ENCODE measurements at regions not wholly inside any gene's neighbourhood (a gene's known extent, or its start where the extent isn't known, plus 50 kb on each side); places are given as distances from the start of the nearest gene placed in this dataset.

DNA sequence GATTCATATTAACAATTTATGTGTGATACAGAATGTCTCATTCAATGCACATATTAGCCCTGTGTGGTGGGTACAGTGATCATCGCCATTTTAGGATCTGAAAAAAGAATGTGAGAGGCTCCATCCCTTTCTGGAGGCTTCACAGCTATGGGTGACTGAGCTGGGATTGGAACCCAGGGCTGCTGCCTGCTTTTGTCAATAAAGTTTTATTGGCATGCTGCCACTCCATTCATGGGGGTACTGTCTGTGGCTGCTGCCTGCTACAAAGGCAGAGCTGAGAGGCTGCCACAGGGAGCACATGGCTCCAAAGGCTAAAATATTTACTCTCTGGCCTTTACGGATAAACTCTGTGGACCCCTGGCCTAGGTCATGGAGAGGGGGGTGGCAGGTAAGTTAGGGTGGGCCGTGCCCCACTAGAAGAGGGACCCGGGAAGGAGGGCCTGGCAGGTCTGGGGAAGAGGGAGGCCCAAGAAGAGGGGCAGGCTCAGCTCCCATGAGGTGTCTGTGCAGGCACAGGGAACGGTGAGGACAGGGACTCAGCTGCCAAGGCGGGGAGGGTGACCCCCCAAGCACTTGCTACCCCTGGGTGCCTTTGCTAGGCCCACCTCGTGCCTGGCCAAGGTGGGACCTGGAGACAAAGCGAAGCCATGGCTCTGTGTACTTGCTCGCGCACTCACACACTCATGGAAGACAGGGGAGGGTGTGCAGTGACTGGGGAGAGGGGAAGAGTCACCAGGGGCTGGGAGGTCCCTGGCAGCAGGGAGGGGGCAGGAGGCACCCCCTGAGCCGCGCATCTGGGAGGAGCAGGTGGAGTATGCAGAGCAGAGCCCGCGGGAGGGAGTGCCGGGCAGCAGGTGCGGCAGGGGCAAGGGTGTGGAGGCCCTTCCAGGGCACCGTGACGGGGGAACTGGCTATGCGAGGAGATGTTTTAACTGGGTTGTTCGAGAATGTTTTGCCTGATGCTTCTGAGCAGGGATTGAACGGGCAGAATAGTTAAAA, 335.3 kb downstream of the CTTN start:
- DNase-seq: no peak

DNA sequence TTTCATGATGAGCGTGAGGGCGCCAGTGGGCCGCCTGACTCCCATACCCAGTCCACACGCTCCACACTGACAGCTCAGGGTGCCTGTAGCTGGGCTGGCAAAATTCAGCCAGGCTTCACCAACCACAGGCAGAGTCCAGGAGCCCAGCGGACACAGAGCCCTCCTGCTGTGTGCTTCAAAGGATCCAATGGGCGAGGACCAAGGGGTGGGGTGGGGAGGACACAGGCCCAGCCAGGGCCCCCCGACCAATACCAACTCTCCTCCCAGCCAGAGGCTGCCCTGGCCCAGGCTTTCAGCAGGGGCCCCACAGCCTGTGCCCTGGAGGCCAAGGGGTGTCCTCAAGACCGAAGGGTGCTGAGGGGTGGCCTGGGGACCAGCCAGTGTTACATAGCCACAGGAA, 336.1 kb downstream of the CTTN start:
- no peak for DNase-seq

DNA sequence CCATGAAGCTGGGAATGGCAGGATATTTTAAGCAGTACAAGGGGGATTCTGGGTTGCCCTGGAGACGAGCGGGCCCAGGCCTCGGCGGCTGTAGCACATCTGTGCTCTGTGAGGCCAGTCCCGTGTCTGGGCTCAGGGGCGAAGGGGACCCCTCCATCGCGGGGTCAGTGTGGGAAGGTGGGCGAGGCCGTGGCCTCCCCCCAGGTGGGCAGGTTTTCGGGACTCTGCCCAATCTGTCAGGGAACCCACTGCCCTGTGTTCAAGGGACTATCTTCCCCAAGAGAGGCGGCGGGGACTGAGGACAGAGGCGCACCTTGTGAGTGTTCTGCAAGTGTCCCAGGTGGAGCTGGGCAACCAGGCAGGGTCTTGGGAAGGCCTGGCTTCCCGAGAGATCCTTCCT, 336.6 kb downstream of the CTTN start:
- DNase-seq: no peak

DNA sequence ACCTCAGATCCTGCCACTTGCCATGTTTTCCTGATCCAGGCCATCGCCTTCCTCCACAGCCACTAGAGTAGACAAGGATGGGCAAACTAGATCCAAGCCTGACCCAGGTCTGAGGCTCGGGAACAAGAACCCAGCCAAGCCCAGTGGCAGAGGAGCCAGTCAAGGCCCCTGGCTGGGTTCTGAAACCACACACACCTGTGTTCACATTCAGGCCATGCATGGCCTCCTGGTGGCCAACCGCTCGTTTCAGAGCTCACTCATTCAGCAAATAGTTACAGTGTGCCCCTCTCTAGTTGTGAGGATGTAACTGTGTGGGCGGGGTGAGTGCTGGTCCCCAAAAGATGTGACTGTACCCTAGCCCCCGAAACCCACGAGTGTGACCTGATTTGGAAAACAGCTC, 337.6 kb downstream of the CTTN start:
- DNase-seq: no peak

DNA sequence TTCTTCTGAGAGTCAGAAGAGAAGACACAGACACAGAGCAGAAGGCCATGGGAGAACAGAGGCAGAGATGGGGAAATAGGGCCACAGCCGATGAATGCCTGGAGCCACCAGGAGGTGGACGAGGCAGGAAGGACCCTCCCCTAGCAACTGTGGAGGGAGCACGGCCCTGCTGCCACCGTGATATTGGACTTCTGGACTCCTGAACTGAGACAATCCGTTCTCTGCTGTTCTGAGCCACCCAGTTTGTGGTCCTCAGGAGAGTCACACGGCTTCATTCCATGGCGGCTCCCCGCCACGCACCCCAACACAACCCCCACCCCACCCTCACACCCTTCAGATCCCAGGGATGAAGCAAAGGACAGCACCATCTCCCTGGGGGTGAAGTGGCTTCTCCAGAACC, 338.1 kb downstream of the CTTN start:
- no peak for DNase-seq

DNA sequence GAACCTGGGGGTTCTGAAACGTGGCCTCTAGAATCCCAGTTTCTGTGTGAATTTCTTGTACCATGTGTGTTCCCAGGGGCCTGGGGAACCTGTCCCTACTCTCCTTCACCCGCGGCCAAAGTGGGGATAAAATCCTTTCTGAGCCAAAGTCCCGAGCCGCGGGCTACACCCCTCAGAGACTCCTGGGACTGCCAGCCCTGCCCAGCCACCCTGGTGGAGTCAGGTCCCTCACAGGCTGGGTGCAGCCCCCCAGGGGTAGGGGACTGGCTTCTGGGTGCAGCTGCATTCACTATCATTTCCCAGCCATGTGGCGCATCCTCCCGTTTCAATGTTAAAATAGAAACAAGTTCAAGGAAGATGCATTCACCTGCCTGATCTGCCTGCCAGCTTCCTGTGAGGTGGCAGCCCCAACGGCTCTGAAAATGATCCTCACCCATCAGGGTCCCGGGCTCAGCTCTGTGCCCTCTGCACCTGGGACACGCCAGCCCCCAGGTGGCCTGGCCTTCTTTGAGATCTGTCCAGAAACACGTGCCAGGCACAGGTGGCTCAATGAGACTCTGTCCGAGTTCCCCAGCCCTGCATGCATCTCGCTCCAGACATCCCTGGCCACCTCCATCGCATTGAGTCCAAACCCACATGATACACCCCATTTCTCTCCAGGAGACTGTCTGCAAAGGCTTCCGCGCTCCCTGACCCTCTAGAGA, 338.8 kb downstream of the CTTN start:
- DNase-seq: no peak

DNA sequence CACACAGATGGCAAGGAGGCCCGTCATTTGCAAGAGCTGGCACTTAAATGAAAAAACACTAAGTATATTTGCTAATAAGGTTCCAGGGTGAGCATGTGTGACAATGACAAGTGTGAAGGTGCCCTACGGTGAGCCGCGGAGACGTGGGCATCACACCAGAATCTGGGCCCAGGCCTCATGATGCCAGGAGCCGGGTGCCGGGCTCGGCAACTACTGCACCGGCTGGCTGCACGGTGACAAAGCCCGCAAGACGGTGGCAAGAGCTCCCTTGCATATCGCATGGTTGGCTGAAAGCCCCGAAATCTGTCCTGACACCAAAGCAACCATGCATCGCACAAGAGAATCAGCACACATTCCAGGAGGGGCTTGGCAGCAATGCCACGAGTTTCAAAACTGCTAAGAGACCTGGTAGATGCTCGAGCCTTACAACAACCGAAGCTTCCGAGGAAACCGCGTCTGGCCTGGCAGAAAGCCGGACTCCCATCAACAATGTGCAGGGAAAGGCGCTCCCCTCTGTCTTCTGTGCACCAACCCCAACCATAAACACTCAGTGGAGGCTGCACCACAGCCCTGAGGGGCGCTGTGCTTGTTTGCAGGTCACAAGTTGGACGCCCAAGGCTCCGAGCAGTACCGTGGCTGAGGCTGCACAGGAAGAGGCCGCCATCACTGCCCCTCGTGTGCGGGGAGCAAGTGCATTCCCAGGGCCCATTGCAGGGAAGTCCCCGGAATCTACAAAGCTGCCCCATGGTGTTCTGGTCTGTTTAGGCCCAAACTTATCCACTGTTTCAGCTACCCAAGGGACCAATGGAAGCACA, 339.7 kb downstream of the CTTN start:
- DNase-seq: no peak

DNA sequence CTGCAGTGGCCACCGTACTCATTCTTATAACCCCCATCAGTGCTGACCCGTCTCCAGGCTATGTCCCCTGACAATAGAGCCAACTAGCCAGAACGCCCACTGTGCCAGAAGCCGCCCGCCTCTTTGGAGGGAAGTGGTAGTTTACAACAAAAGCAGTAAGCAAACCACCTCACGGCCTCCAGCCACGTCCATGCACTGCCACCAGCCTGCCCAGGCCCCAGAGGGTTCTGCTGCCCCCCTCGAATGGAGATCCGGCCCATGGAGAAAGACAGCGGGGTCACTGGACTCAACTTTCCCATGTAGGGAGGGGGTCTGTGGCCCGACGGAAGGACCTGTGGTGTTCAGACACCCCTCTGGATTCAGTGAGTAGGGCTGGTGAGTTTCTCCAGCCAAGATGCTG, 340.3 kb downstream of the CTTN start:
- no peak for DNase-seq

DNA sequence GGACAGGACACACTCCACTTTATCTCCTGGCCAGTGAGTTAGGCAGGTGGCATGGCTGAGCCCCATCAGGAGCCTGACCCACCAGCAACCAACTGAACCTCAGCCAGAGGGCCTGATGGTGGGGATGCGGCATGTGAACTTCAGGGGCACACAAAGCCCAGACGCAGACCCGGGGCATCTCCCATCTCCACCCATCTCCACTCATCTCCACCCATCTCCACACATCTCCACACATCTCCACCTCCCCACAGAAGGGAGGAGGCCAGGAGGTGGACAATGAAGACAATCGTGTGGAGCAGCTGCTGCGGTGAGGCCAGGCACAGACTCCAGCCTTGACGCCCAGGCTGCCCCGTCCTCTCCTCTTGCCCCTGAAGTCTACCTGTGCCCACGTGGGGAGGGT, 340.8 kb downstream of the CTTN start:
- DNase-seq: no peak

DNA sequence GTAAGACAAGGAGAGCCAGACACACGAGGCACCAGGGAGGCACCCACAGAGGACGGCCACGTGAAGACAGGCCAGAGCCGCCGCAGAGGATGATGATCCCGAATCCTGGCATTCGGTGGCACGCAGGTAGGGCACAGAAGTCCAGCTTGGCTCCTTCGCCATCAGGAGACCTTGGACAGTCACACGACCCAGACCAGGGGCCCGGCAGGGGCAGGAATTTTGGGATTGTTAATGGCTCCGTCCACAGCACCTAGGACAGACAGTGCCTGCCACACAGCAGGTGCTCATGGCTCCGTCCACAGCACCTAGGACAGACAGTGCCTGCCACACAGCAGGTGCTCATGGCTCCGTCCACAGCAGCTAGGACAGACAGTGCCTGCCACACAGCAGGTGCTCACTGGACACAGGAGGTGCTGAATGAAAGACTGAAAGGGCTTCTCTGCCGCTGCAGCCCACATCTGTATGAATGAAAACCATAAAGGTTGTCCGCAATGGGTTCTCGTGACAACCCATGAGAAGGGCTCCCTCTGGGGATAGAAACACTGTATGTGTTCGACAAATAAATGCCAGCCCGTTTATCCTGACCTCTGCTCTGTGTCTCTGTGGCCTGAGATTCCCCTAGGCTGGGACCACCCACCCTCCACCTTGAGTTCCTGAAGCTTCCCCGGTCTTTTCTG, 341.6 kb downstream of the CTTN start:
- no peak for DNase-seq

DNA sequence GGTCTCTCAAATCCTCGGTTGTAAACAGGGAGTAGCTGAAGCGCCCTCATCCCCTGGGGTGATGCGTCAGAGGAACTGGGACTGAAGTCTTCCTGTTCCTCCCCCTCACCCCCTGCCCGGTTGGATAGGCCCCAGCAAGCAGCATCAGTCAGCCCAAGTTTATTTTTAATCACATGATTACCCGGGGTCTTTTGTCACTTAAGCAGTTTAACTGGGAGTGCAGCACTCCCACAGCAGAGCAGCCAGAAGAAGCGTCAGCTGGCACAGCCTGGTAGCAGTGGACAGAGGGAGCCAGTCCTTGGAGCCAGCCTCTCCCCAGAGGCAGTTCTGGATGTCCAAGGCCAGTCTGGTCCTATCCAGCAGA, 342.1 kb downstream of the CTTN start:
- no peak for DNase-seq

DNA sequence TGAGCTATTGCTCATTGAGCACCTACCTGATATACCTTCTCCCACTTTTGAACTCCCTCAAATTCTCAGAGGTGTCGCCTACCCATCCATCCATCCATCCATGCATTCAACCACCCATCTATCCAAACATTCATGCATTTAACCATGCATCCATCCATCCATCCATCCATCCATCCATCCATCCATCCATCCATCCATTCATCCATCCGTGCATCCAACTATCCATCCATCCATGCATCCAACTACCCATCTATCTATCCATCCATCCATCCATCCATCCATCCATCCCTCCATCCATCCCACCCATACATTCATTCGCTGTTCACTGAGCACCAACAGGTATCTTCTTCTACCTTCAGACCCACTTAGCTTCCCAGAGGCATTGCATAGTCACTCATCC, 342.8 kb downstream of the CTTN start:
- no peak for DNase-seq

DNA sequence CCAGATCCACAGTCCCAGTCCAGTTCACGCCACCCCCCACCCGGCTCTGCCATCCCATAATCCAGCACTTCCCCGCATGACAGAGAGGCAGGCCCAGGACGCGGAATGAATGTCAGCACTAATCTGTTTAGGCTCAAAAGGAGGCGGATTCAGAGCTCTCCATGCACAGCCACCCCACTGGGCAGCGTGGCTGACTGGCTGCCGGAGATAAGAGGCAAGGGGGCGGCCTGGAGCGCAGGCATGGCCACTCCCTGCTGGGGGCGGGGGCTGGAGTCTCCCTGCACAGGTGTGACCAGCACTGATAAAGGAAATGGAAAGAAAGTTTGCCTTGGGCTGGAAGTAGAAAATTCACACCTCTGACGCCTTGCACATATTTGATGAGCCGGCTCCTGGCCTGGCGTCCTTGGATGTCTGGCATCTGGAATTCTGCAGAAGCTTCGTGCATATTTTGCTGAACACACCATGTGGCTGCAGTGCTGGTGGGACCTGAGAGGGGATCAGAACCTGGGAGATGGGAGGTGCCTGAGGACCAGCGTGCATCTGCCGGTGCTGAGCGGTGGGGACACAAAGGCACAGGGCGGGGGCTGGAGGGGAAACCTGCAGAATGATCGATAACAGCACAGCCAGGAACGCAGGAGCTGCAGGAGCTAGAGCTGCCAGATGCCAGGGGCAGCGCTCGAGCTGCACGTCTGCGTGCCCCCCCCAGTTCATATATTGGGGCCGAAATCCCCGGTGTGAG, 344.4 kb downstream of the CTTN start:
- no peak for DNase-seq

DNA sequence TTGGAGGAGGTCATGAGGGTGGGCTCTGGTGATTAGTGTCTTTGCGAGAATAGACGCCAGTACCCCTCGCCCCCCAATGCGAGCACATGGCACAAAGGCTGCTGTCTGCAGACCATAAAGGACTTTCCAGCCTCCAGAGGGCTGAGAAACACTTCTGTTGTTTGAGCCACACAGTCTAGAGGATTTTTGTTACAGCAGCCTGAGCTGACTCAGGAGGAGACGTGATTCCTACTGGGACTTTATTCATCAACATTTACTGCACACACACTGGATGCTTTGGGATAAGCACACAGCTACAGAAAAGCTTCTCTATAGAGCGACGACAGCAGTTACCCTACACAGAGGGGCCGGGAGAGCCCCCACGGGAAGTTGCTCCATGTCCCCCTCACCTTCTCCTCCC, 345.0 kb downstream of the CTTN start:
- DNase-seq: no peak

DNA sequence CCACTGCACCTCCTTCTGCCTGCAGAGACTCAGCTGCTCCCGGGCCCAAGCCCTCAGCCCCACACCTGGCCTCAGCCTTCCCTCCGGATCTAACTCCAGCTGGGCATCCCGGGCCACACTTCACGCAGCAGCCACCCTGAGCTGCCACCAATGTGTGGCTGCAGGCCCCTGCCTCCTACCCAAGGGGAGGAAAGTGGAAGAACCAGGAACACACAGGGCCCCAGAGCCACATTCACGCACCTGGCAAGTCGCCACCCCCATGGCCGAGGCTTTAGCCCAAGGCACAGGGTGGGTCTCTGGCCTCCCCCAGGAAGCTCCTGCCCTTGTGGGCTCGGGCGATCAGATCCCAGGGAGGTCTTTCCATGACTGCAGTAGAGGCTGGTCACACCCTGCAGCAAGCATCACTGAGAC, 345.6 kb downstream of the CTTN start:
- no peak for DNase-seq

DNA sequence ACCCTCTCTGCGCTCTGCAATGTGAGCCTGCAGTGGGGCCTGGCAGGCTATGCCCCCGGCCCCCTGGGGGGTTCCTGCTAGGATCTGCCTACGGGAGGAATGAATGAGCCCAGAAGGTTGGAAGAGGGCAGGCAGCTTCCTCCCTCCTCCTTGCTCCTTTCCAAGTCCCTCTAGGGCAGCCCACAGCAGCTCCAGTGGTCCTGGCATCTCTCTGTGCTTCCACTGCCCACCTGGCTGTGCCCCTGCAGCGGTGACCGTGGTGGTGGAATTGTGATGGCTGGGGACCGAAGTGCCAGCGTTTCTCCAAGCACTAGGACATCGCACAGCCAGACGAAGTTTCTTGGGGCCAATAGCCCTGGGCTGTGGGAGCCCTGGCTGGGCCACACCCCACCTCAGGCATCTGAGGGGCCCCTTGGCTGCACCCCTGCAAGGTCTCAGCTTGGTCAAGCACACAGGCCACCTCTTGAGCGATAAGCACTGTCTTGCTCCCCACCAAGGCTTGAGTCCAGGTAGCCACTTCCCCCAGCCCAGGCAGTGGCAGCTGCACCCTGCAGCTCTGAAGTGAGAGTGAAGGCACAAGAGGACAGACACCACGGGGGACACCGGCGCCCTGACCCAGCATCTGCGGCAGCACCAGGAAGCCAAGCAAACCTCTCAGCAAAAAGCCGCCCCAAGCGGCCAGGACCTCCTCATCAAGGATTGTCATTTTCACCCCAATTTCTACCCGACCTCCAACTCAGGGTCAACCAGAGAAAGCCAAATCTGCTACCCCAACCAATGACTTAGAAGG, 346.3 kb downstream of the CTTN start:
- DNase-seq: no peak

DNA sequence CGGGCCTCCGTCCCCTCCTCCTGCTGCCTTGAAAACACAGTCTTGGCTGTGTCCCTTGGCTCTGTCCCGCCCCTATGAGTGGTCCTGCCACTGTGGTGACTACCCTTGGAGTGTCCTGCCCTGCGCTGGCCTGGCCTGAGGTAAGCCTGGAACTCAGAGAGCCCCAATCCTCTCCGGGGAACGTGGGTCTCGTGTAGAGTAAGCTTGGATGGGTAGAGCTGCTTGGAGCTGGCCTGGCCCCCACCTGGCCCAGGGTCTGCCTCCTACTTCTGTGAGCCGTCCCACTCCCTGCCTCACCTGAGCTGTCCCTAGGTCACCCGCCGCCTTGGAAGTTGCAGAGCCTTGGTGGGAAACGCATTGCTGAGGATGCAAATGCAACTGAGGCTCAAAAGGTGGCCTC, 347.1 kb downstream of the CTTN start:
- DNase-seq: no peak

DNA sequence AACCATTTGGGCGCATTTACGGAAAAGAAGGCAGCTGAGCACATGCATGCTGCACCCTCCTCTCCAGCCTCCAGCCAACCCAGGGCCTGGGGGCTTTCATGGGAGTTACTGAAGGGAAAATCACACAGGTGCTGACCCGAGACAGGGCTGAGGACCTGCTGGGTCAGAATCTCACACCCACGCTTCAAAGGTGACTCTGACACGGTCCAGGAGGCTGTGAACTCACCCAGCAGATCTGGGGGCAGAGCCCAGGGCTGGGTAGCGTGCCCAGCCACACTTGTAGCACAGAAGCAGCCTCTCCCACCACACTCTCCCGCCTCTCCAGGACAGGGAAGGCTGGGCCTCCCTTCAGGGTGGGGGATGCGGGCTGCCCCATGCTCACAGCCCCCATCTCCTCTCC, 347.6 kb downstream of the CTTN start:
- DNase-seq: no peak

DNA sequence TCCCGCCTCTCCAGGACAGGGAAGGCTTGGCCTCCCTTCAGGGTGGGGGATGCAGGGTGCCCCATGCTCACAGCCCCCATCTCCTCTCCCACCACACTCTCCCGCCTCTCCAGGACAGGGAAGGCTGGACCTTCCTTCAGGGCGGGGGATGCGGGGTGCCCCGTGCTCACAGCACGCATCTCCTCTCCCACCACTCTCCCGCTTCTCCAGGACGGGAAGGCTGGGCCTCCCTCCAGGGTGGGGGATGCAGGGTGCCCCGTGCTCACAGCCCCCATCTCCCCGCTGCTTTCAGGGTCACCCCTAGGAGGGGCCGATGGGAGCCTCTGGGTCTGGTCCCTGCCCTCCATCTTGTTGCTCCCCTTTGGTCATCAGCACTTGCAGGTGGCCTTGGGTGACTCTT, 348.0 kb downstream of the CTTN start:
- DNase-seq: no peak

DNA sequence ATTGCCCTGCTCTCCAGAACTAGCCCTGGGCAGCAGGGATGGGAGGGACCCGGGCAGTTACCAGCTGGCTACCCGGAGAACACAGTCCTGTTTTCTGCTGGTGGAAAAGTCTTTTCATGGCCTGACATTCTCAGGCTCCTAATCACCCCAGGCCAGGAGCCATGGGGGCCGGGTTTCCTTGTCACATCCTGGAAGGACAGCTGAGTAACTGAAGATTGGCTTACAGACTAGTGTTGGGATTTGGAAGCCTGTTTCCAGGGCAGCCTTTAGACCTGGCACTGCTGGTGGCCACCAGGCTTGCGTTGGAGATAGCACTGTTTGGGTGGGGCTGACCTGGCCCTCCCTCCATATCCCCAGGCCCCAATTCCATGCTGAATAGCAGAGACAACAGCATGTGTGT, 349.0 kb downstream of the CTTN start:
- DNase-seq: no peak

DNA sequence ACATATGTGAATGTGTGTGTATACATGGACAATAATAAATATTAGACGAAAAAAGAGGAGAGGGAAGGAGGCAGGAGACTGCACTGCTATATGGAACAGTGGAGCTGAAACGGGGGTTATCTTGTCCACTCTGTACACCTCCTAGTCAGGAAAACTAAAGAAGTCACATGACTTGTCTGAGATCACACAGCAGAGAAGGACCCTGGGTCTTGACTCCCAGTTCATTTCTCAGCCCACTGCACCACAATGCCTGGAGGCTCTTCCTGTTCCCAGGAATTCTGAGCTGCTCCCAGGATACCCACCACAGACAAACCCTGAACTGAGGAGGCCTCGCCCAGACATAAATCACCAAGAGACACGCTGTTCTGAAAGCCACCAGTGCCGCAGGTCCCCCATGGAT, 349.6 kb downstream of the CTTN start:
- DNase-seq: no peak
